GM06990 (cell line): ENCODE measurements at regions not wholly inside any gene's neighbourhood (a gene's known extent, or its start where the extent isn't known, plus 50 kb on each side); places are given as distances from the start of the nearest gene placed in this dataset.

Experiments used
- DNase-seq: peaks from one replicate; pipeline ENCODE4 v3.0.0-alpha.2; 2011; ENCODE audit not compliant: insufficient read length; ENCODE audit errors: extremely low read depth
- H3K27me3 ChIP-seq: replicated peaks from 2 replicates; pipeline ENCODE4 v1.6.0; 2011; ENCODE audit warnings: low read length; ENCODE audit not compliant: control insufficient read depth, insufficient read depth
- H3K36me3 ChIP-seq: 2 replicates; pipeline ENCODE4 v1.5.1; 2011; ENCODE audit warnings: low read length; ENCODE audit not compliant: control insufficient read depth, insufficient read depth
- H3K4me3 ChIP-seq: replicated peaks from 2 replicates; pipeline ENCODE4 v1.5.1; 2011; ENCODE audit warnings: low read depth, mild to moderate bottlenecking, control low read depth, low read length
- CTCF ChIP-seq: IDR thresholded peaks from 2 replicates; pipeline ENCODE4 v1.5.1; 2011; ENCODE audit warnings: low read length, control low read depth, mild to moderate bottlenecking, inconsistent platforms; ENCODE audit not compliant: insufficient read depth, poor library complexity, severe bottlenecking

DNA sequence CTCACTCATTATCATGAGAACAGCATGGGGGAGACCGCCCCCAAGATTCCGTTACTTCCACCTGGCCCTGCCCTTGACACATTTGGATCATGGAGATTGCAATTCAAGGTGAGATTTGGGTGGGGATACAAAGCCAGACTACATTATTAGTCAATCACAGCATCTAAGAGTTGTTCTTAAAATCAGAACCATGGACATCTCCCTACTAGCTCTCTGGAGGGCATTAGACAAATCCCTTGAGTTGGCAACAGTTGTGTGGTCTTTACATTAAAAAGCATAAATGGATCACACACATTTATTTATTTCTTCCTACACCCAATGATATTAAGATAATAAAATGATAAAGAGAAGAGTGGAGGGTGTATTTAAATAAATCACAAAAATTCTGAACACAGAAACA lies 262.8 kb upstream of the VCX start:
- no peak for DNase-seq
- Histone ChIP-seq H3K27me3 (no peaks in the 10 kb centered on the region), H3K4me3 (no peak overlapping the region), H3K36me3 (no peaks in the 10 kb centered on the region)
- no peak for TF ChIP-seq CTCF

DNA sequence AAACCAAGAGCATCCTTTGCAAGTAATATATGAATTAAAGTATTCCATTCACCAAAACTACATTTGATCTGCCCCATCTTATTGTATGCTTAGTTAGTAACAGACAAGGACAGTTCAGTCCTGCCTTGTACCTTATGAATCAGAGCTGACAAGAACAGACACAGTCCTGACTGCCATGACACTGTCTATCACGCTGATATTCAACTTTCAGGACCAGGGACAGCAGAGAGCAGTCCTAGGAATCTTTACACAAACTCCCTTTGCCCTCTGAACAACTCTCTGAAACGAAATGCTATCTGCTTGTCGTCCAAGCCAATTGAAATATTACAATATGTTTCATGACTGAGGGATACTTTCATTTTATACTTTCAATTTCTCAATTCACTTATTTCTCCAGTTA lies 268.6 kb upstream of the VCX start:
- no peaks in the 10 kb centered on the region for H3K36me3 ChIP-seq
- DNase-seq = no peak

DNA sequence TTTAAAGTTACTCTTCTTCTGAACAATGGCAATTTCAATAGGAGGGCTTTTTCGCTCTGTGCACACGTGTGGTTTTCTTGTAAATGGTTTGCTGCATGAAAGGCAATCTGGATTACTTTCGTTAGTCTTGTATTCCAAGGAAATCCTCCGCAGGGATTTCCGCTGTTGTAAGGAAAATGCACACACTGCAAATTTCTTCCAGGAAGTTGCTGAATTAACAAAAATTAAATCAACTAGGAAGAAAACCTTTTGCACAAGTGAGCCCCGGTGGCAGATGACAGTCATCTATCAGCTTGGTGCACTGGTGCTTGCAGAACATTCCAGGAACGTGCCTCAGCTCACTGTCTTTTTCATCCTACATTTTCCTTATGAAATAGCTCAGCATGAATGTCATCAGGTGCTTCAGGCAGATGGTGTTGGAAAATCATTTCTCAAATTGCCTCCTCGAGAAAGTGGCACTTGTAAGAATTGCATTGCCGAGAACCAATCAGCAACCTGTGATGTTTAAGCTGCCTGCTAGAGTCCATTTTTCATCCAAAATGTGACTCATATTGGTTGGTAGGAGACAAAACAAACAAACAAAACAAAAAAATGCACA lies 272.4 kb upstream of the VCX start:
- Histone ChIP-seq H3K27me3 (no peaks in the 10 kb centered on the region), H3K4me3 (no peak overlapping the region), H3K36me3 (no peaks in the 10 kb centered on the region)
- TF ChIP-seq CTCF = no peak
- DNase-seq = no peak

More for the DNA sequence above, 268.6 kb upstream of the VCX start:
- Histone ChIP-seq H3K4me3 (no peak overlapping the region), H3K27me3 (no peaks in the 10 kb centered on the region)
- no peak for TF ChIP-seq CTCF

DNA sequence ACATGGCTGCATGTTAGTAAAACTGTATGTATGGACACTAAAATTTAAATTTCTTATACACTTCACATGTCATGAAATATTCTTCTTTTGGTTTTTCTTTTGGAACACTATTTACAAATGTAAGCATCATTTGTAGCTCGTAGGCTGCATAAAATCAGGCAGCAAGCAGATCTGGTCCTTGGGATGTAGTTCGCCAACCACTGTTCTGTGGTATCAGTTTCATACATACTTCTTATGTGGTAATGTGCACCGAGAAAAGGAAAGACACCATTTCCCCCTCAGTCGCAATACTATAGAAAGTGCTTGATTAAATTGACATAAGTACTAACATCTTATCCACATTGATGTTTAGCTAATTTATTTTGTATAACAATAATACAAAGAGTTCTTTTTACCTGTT lies 274.4 kb upstream of the VCX start:
- DNase-seq = no peak
- H3K27me3 ChIP-seq = no peaks in the 10 kb centered on the region
- no peak for TF ChIP-seq CTCF

DNA sequence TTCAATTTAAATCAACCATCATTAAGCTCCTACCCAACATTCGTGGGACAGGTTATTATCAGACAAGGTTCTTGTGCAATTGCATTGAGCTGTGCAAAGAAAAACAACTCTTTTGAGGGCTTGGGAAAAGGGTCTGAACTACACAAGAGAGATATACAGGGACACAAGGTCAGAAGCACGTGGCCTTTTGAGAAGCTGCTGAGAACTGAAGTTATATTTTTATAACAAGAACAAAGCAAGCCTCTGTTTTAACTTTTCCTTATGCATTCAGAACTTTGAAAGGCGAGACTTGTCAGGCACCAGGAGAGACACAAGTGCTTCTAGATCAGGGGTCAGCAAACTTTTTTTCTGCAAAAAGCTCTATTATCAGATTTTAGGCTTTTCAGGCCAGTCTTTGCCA lies 274.8 kb upstream of the VCX start:
- Histone ChIP-seq H3K27me3 (no peaks in the 10 kb centered on the region), H3K36me3 (no peaks in the 10 kb centered on the region), H3K4me3 (no peak overlapping the region)
- no peak for DNase-seq
- no peak for TF ChIP-seq CTCF

More for the DNA sequence above, 274.4 kb upstream of the VCX start:
- no peak overlapping the region for H3K4me3 ChIP-seq
- no peaks in the 10 kb centered on the region for H3K36me3 ChIP-seq

DNA sequence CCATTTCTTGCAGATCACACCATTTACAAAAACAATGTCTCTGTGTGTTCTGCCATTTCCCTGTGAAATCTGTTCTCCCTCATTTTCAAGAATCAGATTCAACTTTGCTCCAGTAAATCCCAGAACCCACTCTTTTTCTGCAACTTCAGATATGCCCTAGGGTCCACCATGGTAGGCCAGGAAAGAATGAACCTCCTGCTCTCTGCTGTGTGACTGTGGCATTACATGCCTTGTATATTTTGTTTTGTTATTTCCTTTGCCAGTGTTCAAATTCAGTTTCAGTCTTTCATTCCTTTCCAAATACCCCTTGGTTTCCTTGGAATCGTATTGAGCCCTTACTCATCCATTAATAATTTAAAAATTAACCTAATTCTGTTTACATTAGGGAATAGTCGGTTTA lies 290.2 kb upstream of the VCX start:
- TF ChIP-seq CTCF = no peak
- Histone ChIP-seq H3K36me3 (no peaks in the 10 kb centered on the region), H3K27me3 (no peaks in the 10 kb centered on the region), H3K4me3 (no peak overlapping the region)
- DNase-seq = no peak
